ENCODE measurements at regions not wholly inside any gene's neighbourhood (a gene's known extent, or its start where the extent isn't known, plus 50 kb on each side); places are given as distances from the start of the nearest gene placed in this dataset.

DNA sequence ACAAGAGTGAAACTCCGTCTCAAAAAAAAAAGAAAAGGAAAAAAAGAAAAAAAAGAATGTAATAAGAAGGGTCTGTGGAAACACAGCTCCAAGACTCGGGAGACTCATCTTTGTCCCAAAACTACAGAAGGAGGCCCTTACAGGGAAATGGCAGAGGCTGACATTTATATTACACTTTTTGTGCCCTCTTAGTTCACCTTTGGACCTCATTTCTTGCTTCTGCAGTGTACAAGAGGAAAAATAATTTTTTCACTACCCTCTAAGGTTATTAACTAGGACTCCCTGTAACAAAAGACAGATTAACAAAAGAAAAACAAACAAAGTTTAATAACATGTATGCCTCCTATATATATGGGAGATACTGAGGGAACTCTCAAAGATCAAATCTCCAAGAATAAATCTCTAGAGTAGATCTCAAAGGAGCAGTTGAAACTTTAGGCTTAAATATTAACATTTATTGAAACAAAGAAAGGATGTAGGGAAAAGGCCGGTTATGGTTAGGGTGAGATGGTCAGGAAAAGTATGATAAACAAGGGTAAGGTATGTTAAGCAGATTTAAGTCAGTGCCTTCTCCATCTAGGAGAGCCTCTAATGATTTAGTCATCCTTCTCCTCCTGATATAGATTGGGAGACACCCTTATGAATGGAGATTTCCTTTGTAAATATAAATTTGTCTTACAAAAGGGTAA lies 121.3 kb upstream of the JADE1 start:
- TF ChIP-seq TARDBP (IDR thresholded peaks at IDR 0.05): no peak
- no peak for TF ChIP-seq ZNF561 (CRISPR knock-in tag; conservative IDR thresholded peaks at IDR 0.05)
- TF ChIP-seq, protein P1, sequence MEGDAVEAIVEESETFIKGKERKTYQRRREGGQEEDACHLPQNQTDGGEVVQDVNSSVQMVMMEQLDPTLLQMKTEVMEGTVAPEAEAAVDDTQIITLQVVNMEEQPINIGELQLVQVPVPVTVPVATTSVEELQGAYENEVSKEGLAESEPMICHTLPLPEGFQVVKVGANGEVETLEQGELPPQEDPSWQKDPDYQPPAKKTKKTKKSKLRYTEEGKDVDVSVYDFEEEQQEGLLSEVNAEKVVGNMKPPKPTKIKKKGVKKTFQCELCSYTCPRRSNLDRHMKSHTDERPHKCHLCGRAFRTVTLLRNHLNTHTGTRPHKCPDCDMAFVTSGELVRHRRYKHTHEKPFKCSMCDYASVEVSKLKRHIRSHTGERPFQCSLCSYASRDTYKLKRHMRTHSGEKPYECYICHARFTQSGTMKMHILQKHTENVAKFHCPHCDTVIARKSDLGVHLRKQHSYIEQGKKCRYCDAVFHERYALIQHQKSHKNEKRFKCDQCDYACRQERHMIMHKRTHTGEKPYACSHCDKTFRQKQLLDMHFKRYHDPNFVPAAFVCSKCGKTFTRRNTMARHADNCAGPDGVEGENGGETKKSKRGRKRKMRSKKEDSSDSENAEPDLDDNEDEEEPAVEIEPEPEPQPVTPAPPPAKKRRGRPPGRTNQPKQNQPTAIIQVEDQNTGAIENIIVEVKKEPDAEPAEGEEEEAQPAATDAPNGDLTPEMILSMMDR (IDR thresholded peaks at IDR 0.05 in 2 of 3, conservative IDR thresholded peaks at IDR 0.05 in 1 of 3; ENCODE audit: insufficient read depth in 2 of 3, low read depth in 1 of 3, low read length in 3 of 3): no peak
- no peak for TF ChIP-seq SIN3A (IDR thresholded peaks at IDR 0.05; ENCODE audit: borderline replicate concordance in 2 of 2, control insufficient read depth in 1 of 2, low read depth in 2 of 2, low read length in 2 of 2)
- TF ChIP-seq, protein P2, sequence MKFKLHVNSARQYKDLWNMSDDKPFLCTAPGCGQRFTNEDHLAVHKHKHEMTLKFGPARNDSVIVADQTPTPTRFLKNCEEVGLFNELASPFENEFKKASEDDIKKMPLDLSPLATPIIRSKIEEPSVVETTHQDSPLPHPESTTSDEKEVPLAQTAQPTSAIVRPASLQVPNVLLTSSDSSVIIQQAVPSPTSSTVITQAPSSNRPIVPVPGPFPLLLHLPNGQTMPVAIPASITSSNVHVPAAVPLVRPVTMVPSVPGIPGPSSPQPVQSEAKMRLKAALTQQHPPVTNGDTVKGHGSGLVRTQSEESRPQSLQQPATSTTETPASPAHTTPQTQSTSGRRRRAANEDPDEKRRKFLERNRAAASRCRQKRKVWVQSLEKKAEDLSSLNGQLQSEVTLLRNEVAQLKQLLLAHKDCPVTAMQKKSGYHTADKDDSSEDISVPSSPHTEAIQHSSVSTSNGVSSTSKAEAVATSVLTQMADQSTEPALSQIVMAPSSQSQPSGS (CRISPR knock-in tag; IDR thresholded peaks at IDR 0.05): no peak
- TF ChIP-seq CREM (IDR thresholded peaks at IDR 0.05; ENCODE audit: low read depth): no peak
- TF ChIP-seq ZNF707 (CRISPR knock-in tag; conservative IDR thresholded peaks at IDR 0.05): no peak
- TF ChIP-seq, protein P3, sequence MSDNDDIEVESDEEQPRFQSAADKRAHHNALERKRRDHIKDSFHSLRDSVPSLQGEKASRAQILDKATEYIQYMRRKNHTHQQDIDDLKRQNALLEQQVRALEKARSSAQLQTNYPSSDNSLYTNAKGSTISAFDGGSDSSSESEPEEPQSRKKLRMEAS (CRISPR knock-in tag; IDR thresholded peaks at IDR 0.05): no peak
